Peyer's patch (tissue), 4 donors: ENCODE measurements at regions not wholly inside any gene's neighbourhood (a gene's known extent, or its start where the extent isn't known, plus 50 kb on each side); places are given as distances from the start of the nearest gene placed in this dataset.

Source experiments
- POLR2A ChIP-seq, 2 donors: fragments of 450-650 bp; IDR thresholded peaks; one replicate each; pipeline ENCODE4 v1.5.1; 2017; ENCODE audit warnings: antibody characterized with exemption in 2 of 2, mild to moderate bottlenecking in 2 of 2, moderate library complexity in 2 of 2
- TF ChIP-seq, protein P1 (sequence below), 6 experiments: fragments of 450-650 bp in 4 of 6; fragments of 200-600 bp in 2 of 6; sonication (generic) in 1 of 6; IDR thresholded peaks; one replicate each; pipeline ENCODE4 v1.5.1; 2017 to 2019; ENCODE audit warnings: antibody characterized with exemption in 6 of 6, mild to moderate bottlenecking in 3 of 6, moderate library complexity in 1 of 6

DNA sequence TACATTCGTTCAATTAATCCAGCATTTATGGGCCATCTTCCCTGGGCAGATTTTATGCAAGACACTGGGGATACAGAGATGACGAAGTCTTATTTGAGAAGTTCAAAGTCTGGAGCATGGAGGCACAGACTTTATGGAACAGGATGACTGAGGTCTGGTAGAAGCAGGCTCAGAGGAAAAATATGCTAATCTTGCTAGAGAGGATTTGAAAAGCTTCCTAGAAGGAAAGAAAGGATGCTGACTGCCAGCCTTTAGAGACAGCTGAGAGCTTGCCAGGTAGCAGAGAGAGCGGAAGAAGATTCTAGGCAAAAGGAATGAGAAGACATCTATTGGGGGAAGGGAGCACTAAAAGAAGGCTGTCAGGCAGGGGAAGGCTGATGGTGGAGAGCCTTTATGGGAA is 75.5 kb upstream of the ATP5PO start:
- TF ChIP-seq, protein P1, sequence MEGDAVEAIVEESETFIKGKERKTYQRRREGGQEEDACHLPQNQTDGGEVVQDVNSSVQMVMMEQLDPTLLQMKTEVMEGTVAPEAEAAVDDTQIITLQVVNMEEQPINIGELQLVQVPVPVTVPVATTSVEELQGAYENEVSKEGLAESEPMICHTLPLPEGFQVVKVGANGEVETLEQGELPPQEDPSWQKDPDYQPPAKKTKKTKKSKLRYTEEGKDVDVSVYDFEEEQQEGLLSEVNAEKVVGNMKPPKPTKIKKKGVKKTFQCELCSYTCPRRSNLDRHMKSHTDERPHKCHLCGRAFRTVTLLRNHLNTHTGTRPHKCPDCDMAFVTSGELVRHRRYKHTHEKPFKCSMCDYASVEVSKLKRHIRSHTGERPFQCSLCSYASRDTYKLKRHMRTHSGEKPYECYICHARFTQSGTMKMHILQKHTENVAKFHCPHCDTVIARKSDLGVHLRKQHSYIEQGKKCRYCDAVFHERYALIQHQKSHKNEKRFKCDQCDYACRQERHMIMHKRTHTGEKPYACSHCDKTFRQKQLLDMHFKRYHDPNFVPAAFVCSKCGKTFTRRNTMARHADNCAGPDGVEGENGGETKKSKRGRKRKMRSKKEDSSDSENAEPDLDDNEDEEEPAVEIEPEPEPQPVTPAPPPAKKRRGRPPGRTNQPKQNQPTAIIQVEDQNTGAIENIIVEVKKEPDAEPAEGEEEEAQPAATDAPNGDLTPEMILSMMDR (IDR thresholded peaks at IDR 0.05): no peak
- TF ChIP-seq POLR2A (IDR thresholded peaks at IDR 0.05): no peak
